ENCODE measurements at regions not wholly inside any gene's neighbourhood (a gene's known extent, or its start where the extent isn't known, plus 50 kb on each side); places are given as distances from the start of the nearest gene placed in this dataset.
"Not testable (repeated sequence)": the region's sequence is repeated elsewhere in the genome, so short reads cannot be mapped to it uniquely, and the experiment has no call there.

- no peaks in the 10 kb centered on the region for H3K27me3 ChIP-seq
- TF ChIP-seq POLR2A (IDR thresholded peaks at IDR 0.05) (no peak), CTCF (IDR thresholded peaks at IDR 0.05) (no peak)
- intact Hi-C loops (cut with DNase I) = no loop called here
- no peak for DNase-seq
- no peak overlapping the region for H3K4me3 ChIP-seq (replicated peaks in 1 of 3)
- H3K36me3 ChIP-seq = no peaks in the 10 kb centered on the region
- 59 to 72% methylated on average over 2 of the region's 2 CpGs for WGBS, 2 donors
- no peaks in the 10 kb centered on the region for H3K4me1 ChIP-seq
- H3K27ac ChIP-seq = no peak overlapping the region
- no peaks in the 10 kb centered on the region for H3K9me3 ChIP-seq
Observed at GRCh38 chr3:20935791-20936190, 749.8 kb upstream of the SGO1 start.

GRCh38 chr3:20931834-20932233, 745.8 kb upstream of the SGO1 start:
- 100% methylated on average over 1 of the region's 1 CpG for WGBS, 2 donors
- no peak for TF ChIP-seq POLR2A (IDR thresholded peaks at IDR 0.05)
- TF ChIP-seq CTCF (IDR thresholded peaks at IDR 0.05) = no peak
- no peaks in the 10 kb centered on the region for H3K9me3 ChIP-seq
- intact Hi-C loops (cut with DNase I) = no loop called here
- no peaks in the 10 kb centered on the region for H3K36me3 ChIP-seq
- no peaks in the 10 kb centered on the region for H3K4me1 ChIP-seq
- no peaks in the 10 kb centered on the region for H3K27me3 ChIP-seq
- H3K27ac ChIP-seq = no peak overlapping the region
- no peak overlapping the region for H3K4me3 ChIP-seq (replicated peaks in 1 of 3)
- no peak for DNase-seq

GRCh38 chr3:20930034-20930433, 744.0 kb upstream of the SGO1 start:
- Histone ChIP-seq H3K27ac (no peak overlapping the region), H3K4me3 (replicated peaks in 1 of 3) (no peak overlapping the region), H3K9me3 (no peaks in the 10 kb centered on the region), H3K27me3 (no peaks in the 10 kb centered on the region), H3K36me3 (no peaks in the 10 kb centered on the region), H3K4me1 (no peaks in the 10 kb centered on the region)
- no peak for TF ChIP-seq POLR2A (IDR thresholded peaks at IDR 0.05)
- no peak for TF ChIP-seq CTCF (IDR thresholded peaks at IDR 0.05)
- intact Hi-C loops (cut with DNase I) = no loop called here
- DNase-seq = no peak
- 26 to 29% methylated on average over 3 of the region's 3 CpGs for WGBS, 2 donors

- no peak for DNase-seq
- no peaks in the 10 kb centered on the region for H3K9me3 ChIP-seq
- 54 to 73% methylated on average over 5 of the region's 5 CpGs for WGBS, 2 donors
- intact Hi-C loops (cut with DNase I) = no loop called here
- no peak overlapping the region for H3K4me3 ChIP-seq (replicated peaks in 1 of 3)
- H3K27ac ChIP-seq = no peak overlapping the region
- no peak for TF ChIP-seq POLR2A (IDR thresholded peaks at IDR 0.05)
- TF ChIP-seq CTCF (IDR thresholded peaks at IDR 0.05) = no peak
- H3K4me1 ChIP-seq = no peaks in the 10 kb centered on the region
- no peaks in the 10 kb centered on the region for H3K27me3 ChIP-seq
- no peaks in the 10 kb centered on the region for H3K36me3 ChIP-seq
Observed at GRCh38 chr3:20924646-20925385, 738.8 kb upstream of the SGO1 start.

- H3K27me3 ChIP-seq; H3K4me3 ChIP-seq (replicated peaks in 1 of 3); DNase-seq; H3K9me3 ChIP-seq; intact Hi-C loops (cut with DNase I); H3K4me1 ChIP-seq; H3K27ac ChIP-seq; H3K36me3 ChIP-seq: not testable (repeated sequence)
- WGBS, 2 donors = 92 to 96% methylated on average over 5 of the region's 5 CpGs
Observed at GRCh38 chr3:20921112-20921511, 735.1 kb upstream of the SGO1 start.

Measured in thyroid gland (tissue), 4 donors.